DND-41 (cell line): ENCODE measurements at regions not wholly inside any gene's neighbourhood (a gene's known extent, or its start where the extent isn't known, plus 50 kb on each side); places are given as distances from the start of the nearest gene placed in this dataset.

Experiments used
- EZH2 ChIP-seq: IDR thresholded peaks from 3 replicates; pipeline ENCODE4 v1.6.1; 2012; ENCODE audit warnings: borderline replicate concordance, low read depth, mild to moderate bottlenecking, moderate library complexity, low read length, inconsistent platforms; ENCODE audit not compliant: severe bottlenecking
- TF ChIP-seq, protein P1 (sequence below): IDR thresholded peaks from 2 replicates; pipeline ENCODE4 v1.5.1; 2012; ENCODE audit warnings: borderline replicate concordance, low read length, moderate library complexity, mild to moderate bottlenecking; ENCODE audit not compliant: poor library complexity, severe bottlenecking; ENCODE audit errors: extremely low read depth

- TF ChIP-seq, protein P1, sequence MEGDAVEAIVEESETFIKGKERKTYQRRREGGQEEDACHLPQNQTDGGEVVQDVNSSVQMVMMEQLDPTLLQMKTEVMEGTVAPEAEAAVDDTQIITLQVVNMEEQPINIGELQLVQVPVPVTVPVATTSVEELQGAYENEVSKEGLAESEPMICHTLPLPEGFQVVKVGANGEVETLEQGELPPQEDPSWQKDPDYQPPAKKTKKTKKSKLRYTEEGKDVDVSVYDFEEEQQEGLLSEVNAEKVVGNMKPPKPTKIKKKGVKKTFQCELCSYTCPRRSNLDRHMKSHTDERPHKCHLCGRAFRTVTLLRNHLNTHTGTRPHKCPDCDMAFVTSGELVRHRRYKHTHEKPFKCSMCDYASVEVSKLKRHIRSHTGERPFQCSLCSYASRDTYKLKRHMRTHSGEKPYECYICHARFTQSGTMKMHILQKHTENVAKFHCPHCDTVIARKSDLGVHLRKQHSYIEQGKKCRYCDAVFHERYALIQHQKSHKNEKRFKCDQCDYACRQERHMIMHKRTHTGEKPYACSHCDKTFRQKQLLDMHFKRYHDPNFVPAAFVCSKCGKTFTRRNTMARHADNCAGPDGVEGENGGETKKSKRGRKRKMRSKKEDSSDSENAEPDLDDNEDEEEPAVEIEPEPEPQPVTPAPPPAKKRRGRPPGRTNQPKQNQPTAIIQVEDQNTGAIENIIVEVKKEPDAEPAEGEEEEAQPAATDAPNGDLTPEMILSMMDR: no peak
- TF ChIP-seq EZH2: no peak
These were observed 355.2 kb downstream of the KCTD8 start for GRCh38 chr4:44093390-44093789.
